HG02884 (cell line): ENCODE measurements at regions not wholly inside any gene's neighbourhood (a gene's known extent, or its start where the extent isn't known, plus 50 kb on each side); places are given as distances from the start of the nearest gene placed in this dataset.

Source experiments
- ATAC-seq: cut with Tn5 transposase; IDR thresholded peaks from one replicate; pipeline ENCODE4 v1.9.1; 2021; ENCODE audit warnings: mild to moderate bottlenecking, moderate library complexity; ENCODE audit not compliant: unreplicated experiment

- ATAC-seq = no peak
Observed at GRCh38 chr2:67516362-67516761, 119.2 kb downstream of the ETAA1 start.

DNA sequence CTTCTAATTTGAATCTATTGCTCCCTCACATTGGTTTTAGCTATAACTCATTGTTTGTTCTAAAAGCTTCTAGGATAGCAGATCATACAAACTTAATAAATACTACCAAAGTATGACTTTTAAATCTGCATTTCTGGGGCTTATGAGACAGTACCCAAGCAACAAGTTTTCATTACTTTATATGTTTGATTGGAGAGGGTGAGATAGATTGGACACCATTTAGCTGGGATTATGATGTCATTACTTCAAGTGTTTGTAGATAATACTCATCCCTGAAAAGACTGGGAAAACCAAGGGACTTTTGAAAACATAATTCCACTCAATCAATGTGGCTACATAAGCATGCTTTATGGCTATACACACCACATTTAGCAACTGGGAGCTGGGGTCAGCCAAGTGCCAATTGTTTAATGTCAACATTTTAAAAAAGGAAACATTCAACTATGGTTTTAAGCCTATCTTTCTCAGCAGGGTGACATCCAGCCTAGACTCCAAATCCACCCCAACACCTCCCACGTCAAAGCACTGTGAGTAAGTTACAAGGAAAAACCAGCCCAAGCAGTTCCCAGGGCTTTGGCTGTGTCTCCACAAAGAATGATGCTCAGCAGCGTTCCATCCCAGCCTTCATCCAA is 119.9 kb downstream of the ETAA1 start:
- ATAC-seq = no peak

- no peak for ATAC-seq
Observed at GRCh38 chr2:67522148-67522547, 125.0 kb downstream of the ETAA1 start.

DNA sequence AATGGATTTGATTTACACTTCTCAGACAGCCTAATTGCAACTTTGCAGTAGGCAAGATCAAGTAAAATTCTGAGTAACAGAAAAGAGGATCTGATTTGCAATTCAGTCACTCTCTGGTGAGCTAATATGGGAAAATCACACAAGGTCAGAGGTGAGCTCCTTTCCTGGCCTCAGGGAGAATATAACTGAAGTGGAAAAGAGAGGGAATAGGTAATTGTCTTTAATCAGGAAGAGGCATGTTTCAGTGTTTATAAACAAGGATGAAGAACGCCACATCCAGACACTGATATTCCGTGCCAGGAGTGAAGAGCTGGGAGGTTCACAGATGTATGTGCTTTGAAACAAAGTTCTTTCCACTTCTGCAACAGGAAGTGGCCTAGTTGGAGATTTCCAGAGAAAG is 127.1 kb downstream of the ETAA1 start:
- no peak for ATAC-seq

DNA sequence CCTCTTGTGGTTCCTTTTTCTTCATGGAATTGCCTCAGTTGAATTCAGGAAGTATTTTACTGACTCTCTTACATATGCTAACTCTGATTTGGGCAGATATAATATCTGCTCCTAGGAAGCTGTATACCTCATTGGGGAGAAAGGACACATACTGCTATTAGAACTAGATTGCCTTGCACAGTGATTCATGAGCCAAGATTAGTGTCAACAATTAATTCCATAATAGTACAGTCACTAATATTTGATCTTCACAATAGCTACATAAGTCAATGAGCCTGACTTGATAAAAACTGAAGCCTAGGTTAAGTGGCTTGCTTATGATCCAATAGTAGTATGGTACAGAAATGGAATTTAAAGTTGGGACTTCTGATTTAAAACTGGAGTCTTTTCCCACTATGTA is 127.6 kb downstream of the ETAA1 start:
- ATAC-seq = no peak

DNA sequence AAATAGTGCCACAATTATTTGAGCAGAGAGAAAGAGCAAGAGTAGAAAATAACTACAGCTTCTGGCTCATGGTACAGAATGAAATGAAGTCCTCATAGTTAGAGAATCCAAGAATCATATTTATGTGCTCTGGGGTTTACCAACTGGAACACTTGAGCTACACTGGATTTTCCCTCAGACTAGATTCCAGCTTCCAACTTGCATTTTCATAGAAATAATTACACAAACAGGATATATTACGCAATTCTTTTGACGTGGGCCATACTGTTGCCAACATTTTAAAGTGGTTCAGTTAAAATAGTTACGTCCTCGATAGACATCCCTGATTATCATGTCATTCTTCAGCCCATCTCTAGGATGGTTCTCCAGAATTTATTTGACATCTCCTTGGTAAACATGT is 129.2 kb downstream of the ETAA1 start:
- ATAC-seq = no peak

- ATAC-seq = no peak
Observed at GRCh38 chr2:67528320-67528719, 131.2 kb downstream of the ETAA1 start.

GRCh38 chr2:67532387-67532786 is 135.3 kb downstream of the ETAA1 start:
- ATAC-seq = no peak

GRCh38 chr2:67534745-67535144 is 137.6 kb downstream of the ETAA1 start:
- ATAC-seq = no peak

GRCh38 chr2:67540962-67541361 is 143.8 kb downstream of the ETAA1 start:
- ATAC-seq = no peak

GRCh38 chr2:67544286-67544685 is 147.2 kb downstream of the ETAA1 start:
- no peak for ATAC-seq

GRCh38 chr2:67548317-67549201 is 151.4 kb downstream of the ETAA1 start:
- no peak for ATAC-seq

- ATAC-seq = no peak
Observed at GRCh38 chr2:67559156-67559555, 162.0 kb downstream of the ETAA1 start.

DNA sequence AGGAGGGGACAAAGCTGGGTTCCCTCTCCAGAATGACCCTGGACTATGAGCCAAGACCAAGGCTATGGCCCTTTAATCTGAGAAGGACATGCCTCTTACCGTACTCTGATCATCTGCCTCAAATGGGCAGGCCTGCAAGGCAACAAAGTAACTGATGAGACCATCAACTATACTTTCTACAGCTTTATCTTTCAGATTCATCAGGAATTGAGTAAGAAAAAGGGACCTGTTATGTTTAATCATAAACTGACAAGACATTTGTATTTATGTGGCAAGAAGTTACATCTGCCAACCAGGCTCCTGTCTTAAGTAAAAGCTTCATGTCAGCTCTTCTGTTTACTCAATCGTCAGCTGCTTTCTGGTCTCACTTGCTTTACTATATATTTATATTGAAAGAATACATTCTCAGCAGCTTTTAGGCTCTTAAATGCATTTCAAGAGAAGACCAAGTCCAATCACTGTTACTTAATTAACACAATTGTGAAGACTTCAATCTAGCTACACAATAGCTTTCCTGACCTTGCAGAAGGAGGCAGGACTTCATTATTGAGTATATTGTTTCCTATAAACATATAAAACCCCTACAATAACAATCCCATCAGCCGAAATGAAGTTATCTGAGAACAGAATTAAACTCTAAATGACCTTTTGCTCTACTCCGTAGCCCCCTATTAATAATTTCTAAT is 163.8 kb downstream of the ETAA1 start:
- ATAC-seq = no peak

DNA sequence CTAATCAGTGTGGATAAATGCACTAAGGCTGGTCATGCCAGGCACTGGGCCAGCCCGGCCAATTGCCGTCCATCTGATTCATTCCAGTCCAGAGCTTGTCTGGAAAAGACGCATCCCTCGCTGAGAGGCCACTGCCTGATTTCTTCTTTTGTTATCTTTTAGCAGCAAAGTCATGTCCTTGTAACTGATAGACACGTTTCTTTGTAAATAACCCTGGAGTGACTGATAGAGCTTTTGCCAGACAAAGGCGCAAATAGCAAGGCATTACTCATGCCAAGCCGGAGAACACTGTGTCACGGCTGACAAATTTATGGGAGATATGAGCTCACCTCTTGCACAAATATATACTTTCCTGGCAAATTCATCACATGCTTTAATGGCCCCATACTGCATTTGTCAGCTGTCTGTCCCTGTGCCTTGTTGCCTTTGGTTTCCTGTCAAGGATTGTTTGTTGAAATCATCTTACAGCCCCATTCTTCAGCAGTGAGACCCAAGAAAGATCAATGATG is 164.4 kb downstream of the ETAA1 start:
- no peak for ATAC-seq

DNA sequence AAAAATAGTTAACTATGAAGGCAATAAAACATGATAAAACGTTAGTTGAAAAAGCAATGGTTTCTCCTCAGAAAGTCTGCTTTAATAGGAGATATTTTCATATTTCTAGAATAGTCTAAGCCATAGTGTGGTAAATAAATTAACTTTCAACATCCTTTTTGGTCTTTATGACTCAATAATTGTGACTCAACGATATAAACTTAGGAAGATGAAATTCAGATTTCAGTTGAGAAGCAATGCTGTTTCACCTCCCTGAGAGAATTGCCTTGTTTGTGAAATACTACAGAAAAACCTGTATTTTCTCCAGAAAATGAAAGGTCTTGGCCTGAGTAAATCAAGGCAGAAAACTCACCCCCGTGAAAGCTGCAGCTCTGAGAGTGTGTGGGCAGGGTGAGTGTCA is 166.9 kb downstream of the ETAA1 start:
- no peak for ATAC-seq

GRCh38 chr2:67564626-67565025 is 167.5 kb downstream of the ETAA1 start:
- ATAC-seq = no peak

GRCh38 chr2:67565262-67565661 is 168.1 kb downstream of the ETAA1 start:
- no peak for ATAC-seq

- no peak for ATAC-seq
Observed at GRCh38 chr2:67565761-67566160, 168.6 kb downstream of the ETAA1 start.

DNA sequence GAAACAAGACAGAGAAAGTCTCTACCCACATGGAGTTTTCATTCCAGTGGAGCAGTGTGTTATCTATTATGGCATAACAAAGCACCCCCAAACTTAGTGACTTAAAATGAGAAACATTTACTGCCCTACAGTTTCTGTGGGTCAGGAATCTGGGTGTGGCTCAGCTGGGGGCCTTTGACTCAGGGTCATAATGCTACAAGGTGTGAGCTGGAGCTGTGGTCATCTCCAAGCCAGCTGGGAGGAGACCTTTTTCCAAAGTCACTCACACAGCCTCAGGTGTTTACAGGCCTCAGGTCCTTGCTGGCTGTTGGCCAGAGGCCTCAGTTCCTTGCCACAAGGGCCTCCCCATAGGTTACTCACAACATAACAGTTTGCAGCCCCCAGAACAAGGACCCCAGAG is 169.2 kb downstream of the ETAA1 start:
- ATAC-seq = no peak

GRCh38 chr2:67566958-67567635 is 170.0 kb downstream of the ETAA1 start:
- no peak for ATAC-seq
